ENCODE measurements at regions not wholly inside any gene's neighbourhood (a gene's known extent, or its start where the extent isn't known, plus 50 kb on each side); places are given as distances from the start of the nearest gene placed in this dataset.

- H3K36me3 Mint-ChIP-seq (ENCODE audit: low read depth): no peaks in the 10 kb centered on the region
- H3K27me3 Mint-ChIP-seq: peaks cover 18% of the 10 kb centered on the region
- H3K4me3 Mint-ChIP-seq: no peak overlapping the region
- no peaks in the 10 kb centered on the region for H3K9me3 Mint-ChIP-seq
- H3K27ac Mint-ChIP-seq: no peak overlapping the region
- DNase-seq: no peak
- H3K4me1 Mint-ChIP-seq (ENCODE audit: low read depth): peaks cover 15% of the 10 kb centered on the region
Observed at GRCh38 chrX:39633293-39633692, 464.5 kb downstream of the BCOR start.

GRCh38 chrX:39636481-39636880 is 461.3 kb downstream of the BCOR start:
- Mint-ChIP-seq H3K27me3 (peaks cover 21% of the 10 kb centered on the region), H3K4me3 (no peak overlapping the region), H3K9me3 (no peaks in the 10 kb centered on the region), H3K27ac (no peak overlapping the region), H3K36me3 (ENCODE audit: low read depth) (no peaks in the 10 kb centered on the region), H3K4me1 (ENCODE audit: low read depth) (peaks cover under 1% of the 10 kb centered on the region)
- DNase-seq: no peak

DNA sequence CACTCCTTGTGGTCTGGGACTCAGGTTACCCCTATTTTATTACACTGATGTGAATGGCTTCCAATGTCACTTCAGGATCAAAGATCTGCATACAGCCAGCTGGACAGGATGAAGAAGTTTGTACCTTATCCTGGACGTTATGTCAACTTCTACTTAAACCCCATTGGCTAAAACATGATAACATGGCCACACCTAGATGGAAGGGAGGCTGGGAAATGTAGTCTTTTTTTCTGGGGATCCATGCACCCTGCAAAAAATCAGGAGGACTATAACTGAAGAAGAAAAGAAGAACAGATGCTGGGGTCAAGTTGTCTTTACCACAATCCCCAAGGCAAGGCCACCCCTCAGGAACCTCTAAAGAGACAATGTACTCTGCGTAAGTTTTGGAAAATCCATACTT is 459.2 kb downstream of the BCOR start:
- Mint-ChIP-seq H3K27me3 (peaks cover 38% of the 10 kb centered on the region), H3K36me3 (ENCODE audit: low read depth) (no peaks in the 10 kb centered on the region), H3K4me3 (no peak overlapping the region), H3K27ac (no peak overlapping the region), H3K9me3 (no peaks in the 10 kb centered on the region), H3K4me1 (ENCODE audit: low read depth) (peaks cover 3% of the 10 kb centered on the region)
- no peak for DNase-seq

GRCh38 chrX:39639871-39640270 is 457.9 kb downstream of the BCOR start:
- H3K9me3 Mint-ChIP-seq: no peaks in the 10 kb centered on the region
- H3K4me1 Mint-ChIP-seq (ENCODE audit: low read depth): peaks cover 6% of the 10 kb centered on the region
- H3K36me3 Mint-ChIP-seq (ENCODE audit: low read depth): no peaks in the 10 kb centered on the region
- H3K27ac Mint-ChIP-seq: no peak overlapping the region
- no peak for DNase-seq
- peaks cover 41% of the 10 kb centered on the region for H3K27me3 Mint-ChIP-seq
- H3K4me3 Mint-ChIP-seq: no peak overlapping the region

DNA sequence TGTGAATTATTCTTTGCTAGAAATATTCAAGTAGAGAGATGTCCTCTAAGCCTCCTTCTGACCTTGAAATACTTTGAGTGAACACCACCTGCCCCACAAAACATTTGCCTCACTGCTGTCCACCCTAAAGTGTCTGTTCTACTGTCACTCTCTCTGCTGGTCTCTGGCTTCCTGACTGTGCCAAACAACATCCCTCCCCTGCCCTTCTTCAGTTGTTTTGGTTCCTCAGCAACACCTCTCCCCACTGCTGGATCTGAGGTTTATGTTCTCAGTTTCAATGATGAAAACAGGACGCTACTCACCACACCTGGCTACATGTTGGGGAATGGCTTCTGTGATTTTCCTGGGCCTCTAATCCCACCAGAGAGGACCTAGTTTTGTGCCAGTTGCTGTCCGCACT is 456.9 kb downstream of the BCOR start:
- peaks cover 46% of the 10 kb centered on the region for H3K27me3 Mint-ChIP-seq

GRCh38 chrX:39642071-39642470 is 455.7 kb downstream of the BCOR start:
- Mint-ChIP-seq H3K9me3 (no peaks in the 10 kb centered on the region), H3K4me3 (no peak overlapping the region), H3K4me1 (ENCODE audit: low read depth) (peaks cover 12% of the 10 kb centered on the region), H3K27ac (no peak overlapping the region), H3K36me3 (ENCODE audit: low read depth) (no peaks in the 10 kb centered on the region), H3K27me3 (peaks cover 44% of the 10 kb centered on the region)
- DNase-seq: no peak

More for the DNA sequence above, 456.9 kb downstream of the BCOR start:
- no peak overlapping the region for H3K4me3 Mint-ChIP-seq
- peaks cover 12% of the 10 kb centered on the region for H3K4me1 Mint-ChIP-seq (ENCODE audit: low read depth)
- H3K36me3 Mint-ChIP-seq (ENCODE audit: low read depth): no peaks in the 10 kb centered on the region
- no peak overlapping the region for H3K27ac Mint-ChIP-seq
- H3K9me3 Mint-ChIP-seq: no peaks in the 10 kb centered on the region
- DNase-seq: no peak

- Mint-ChIP-seq H3K4me1 (ENCODE audit: low read depth) (peaks cover 12% of the 10 kb centered on the region), H3K27ac (no peak overlapping the region), H3K9me3 (no peaks in the 10 kb centered on the region), H3K36me3 (ENCODE audit: low read depth) (no peaks in the 10 kb centered on the region), H3K4me3 (no peak overlapping the region), H3K27me3 (peaks cover 36% of the 10 kb centered on the region)
- DNase-seq: no peak
Observed at GRCh38 chrX:39643550-39643949, 454.2 kb downstream of the BCOR start.

- Mint-ChIP-seq H3K4me1 (ENCODE audit: low read depth) (peaks cover 12% of the 10 kb centered on the region), H3K36me3 (ENCODE audit: low read depth) (no peaks in the 10 kb centered on the region), H3K9me3 (no peaks in the 10 kb centered on the region), H3K4me3 (no peak overlapping the region), H3K27ac (no peak overlapping the region), H3K27me3 (peaks cover 39% of the 10 kb centered on the region)
- no peak for DNase-seq
Observed at GRCh38 chrX:39645178-39645895, 452.4 kb downstream of the BCOR start.

- Mint-ChIP-seq H3K4me1 (ENCODE audit: low read depth) (peaks cover 9% of the 10 kb centered on the region), H3K9me3 (no peaks in the 10 kb centered on the region), H3K4me3 (no peak overlapping the region), H3K27me3 (peaks cover 43% of the 10 kb centered on the region), H3K27ac (no peak overlapping the region), H3K36me3 (ENCODE audit: low read depth) (no peaks in the 10 kb centered on the region)
- no peak for DNase-seq
Observed at GRCh38 chrX:39648548-39649254, 449.1 kb downstream of the BCOR start.

GRCh38 chrX:39650768-39651347 is 446.9 kb downstream of the BCOR start:
- Mint-ChIP-seq H3K27ac (no peak overlapping the region), H3K36me3 (ENCODE audit: low read depth) (no peaks in the 10 kb centered on the region), H3K4me1 (ENCODE audit: low read depth) (peaks cover 7% of the 10 kb centered on the region), H3K9me3 (no peaks in the 10 kb centered on the region), H3K27me3 (peaks cover 50% of the 10 kb centered on the region), H3K4me3 (no peak overlapping the region)
- no peak for DNase-seq

DNA sequence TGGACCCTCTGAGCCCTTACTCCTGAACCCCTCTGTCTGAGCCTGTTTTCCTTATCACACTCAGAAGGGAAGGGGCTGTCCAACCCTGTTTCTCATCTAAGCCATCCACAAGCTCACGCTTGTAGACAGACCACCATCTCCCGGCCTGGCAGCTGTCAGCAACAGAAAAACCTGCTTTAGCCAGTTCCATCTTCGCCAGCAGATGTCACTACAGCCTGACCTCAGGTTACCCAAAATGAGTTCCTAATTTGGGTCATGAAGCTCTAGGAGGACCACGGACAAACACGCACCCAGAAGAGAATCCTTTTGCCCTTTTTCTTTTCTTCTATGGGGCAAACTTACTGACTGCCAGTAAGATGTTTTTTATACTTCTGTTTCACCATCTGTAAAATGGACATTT is 445.4 kb downstream of the BCOR start:
- no peak for DNase-seq
- H3K27ac Mint-ChIP-seq: no peak overlapping the region
- no peaks in the 10 kb centered on the region for H3K9me3 Mint-ChIP-seq
- no peaks in the 10 kb centered on the region for H3K36me3 Mint-ChIP-seq (ENCODE audit: low read depth)
- peaks cover 7% of the 10 kb centered on the region for H3K4me1 Mint-ChIP-seq (ENCODE audit: low read depth)
- peaks cover 53% of the 10 kb centered on the region for H3K27me3 Mint-ChIP-seq
- no peak overlapping the region for H3K4me3 Mint-ChIP-seq

DNA sequence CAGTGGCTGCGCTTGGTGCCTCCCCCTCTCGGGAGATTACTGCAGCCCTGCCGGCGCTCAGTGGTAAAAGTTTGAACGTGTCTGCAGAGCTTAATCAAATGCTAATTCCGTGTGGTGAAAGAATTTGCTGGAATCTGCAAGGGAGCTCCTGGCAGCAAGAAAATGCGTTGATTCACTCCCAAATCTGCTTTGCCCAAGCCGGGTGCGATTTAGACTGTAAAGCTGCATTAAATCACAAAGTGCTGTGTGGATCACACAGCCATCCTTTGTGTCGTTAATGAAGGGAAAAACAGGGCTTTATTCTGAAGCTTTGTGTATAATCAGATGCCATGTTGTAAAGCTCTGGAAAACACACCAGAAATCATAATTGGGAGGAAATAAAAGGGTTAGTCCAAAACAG is 444.1 kb downstream of the BCOR start:
- no peak for DNase-seq
- Mint-ChIP-seq H3K36me3 (ENCODE audit: low read depth) (no peaks in the 10 kb centered on the region), H3K27me3 (peaks cover 53% of the 10 kb centered on the region), H3K4me1 (ENCODE audit: low read depth) (peaks cover 7% of the 10 kb centered on the region), H3K27ac (no peak overlapping the region), H3K4me3 (no peak overlapping the region), H3K9me3 (no peaks in the 10 kb centered on the region)

- Mint-ChIP-seq H3K4me1 (ENCODE audit: low read depth) (peaks cover 7% of the 10 kb centered on the region), H3K27me3 (peaks cover 55% of the 10 kb centered on the region), H3K27ac (no peak overlapping the region), H3K4me3 (no peak overlapping the region), H3K36me3 (ENCODE audit: low read depth) (no peaks in the 10 kb centered on the region), H3K9me3 (no peaks in the 10 kb centered on the region)
- no peak for DNase-seq
Observed at GRCh38 chrX:39654183-39654925, 443.4 kb downstream of the BCOR start.

GRCh38 chrX:39654952-39655351 is 442.8 kb downstream of the BCOR start:
- no peak overlapping the region for H3K4me3 Mint-ChIP-seq
- peaks cover 56% of the 10 kb centered on the region for H3K27me3 Mint-ChIP-seq
- DNase-seq: no peak
- H3K27ac Mint-ChIP-seq: no peak overlapping the region
- no peaks in the 10 kb centered on the region for H3K36me3 Mint-ChIP-seq (ENCODE audit: low read depth)
- no peaks in the 10 kb centered on the region for H3K9me3 Mint-ChIP-seq
- peaks cover 7% of the 10 kb centered on the region for H3K4me1 Mint-ChIP-seq (ENCODE audit: low read depth)
